Liver (tissue), 8 donors: ENCODE measurements at regions not wholly inside any gene's neighbourhood (a gene's known extent, or its start where the extent isn't known, plus 50 kb on each side); places are given as distances from the start of the nearest gene placed in this dataset.

ENCODE experiments used
- DNase-seq: peaks from one replicate; pipeline ENCODE4 v3.0.0-alpha.2; 2017; ENCODE audit warnings: low spot score
- H3K27ac ChIP-seq, 2 donors: one replicate each; pipeline ENCODE4 v1.7.0; 2013; ENCODE audit warnings: inconsistent platforms in 2 of 2, low read length in 2 of 2, control low read depth in 1 of 2, low read depth in 1 of 2, mild to moderate bottlenecking in 1 of 2
- H3K27me3 ChIP-seq, 4 donors: one replicate each; pipeline versions ENCODE4 v1.6.1 to v1.7.0; 2013; ENCODE audit warnings: low read length in 3 of 4, inconsistent platforms in 1 of 4, mild to moderate bottlenecking in 1 of 4, moderate library complexity in 1 of 4; ENCODE audit not compliant: control insufficient read depth in 4 of 4, insufficient read depth in 4 of 4
- H3K36me3 ChIP-seq, 4 donors: one replicate each; pipeline versions ENCODE4 v1.6.1 to v1.7.0; 2013; ENCODE audit warnings: low read length in 3 of 4, mild to moderate bottlenecking in 3 of 4, low read depth in 1 of 4, moderate library complexity in 1 of 4; ENCODE audit not compliant: control insufficient read depth in 4 of 4, insufficient read depth in 3 of 4
- H3K4me1 ChIP-seq, 4 donors: one replicate each; pipeline versions ENCODE4 v1.6.1 to v1.7.0; 2013; ENCODE audit warnings: low read length in 3 of 4, mild to moderate bottlenecking in 3 of 4, moderate library complexity in 1 of 4; ENCODE audit not compliant: control insufficient read depth in 4 of 4, insufficient read depth in 4 of 4
- H3K4me3 ChIP-seq, 3 donors: one replicate each; pipeline versions ENCODE4 v1.6.1 to v1.7.0; 2013; ENCODE audit warnings: low read length in 3 of 3, control low read depth in 1 of 3, low read depth in 1 of 3, mild to moderate bottlenecking in 1 of 3
- H3K9ac ChIP-seq, 2 donors: one replicate each; pipeline ENCODE4 v1.7.0; 2013; ENCODE audit warnings: low read length in 2 of 2, mild to moderate bottlenecking in 2 of 2, moderate library complexity in 2 of 2, control low read depth in 1 of 2, low read depth in 1 of 2
- H3K9me3 ChIP-seq, 4 donors: one replicate each; pipeline versions ENCODE4 v1.6.1 to v1.7.0; 2013; ENCODE audit warnings: low read length in 3 of 4; ENCODE audit not compliant: control insufficient read depth in 4 of 4
- ATF3 ChIP-seq: IDR thresholded peaks from 2 replicates; pipeline ENCODE4 v1.6.1; 2016; ENCODE audit warnings: antibody characterized with exemption
- CTCF ChIP-seq: fragments of 150-350 bp; IDR thresholded peaks from 2 replicates; pipeline ENCODE4 v1.5.1; 2017; ENCODE audit warnings: improper control_type of control experiment, low read depth, low read length; ENCODE audit not compliant: missing input control
- EGR1 ChIP-seq, 2 donors: IDR thresholded peaks; 2 replicates each; pipeline ENCODE4 v1.6.1; 2016 to 2018; ENCODE audit warnings: antibody characterized with exemption in 2 of 2, low read depth in 2 of 2
- FOXA1 ChIP-seq: IDR thresholded peaks from 2 replicates; pipeline ENCODE4 v1.6.1; 2016; ENCODE audit warnings: antibody characterized with exemption
- FOXA2 ChIP-seq: IDR thresholded peaks from 2 replicates; pipeline ENCODE4 v1.6.1; 2016; ENCODE audit warnings: antibody characterized with exemption
- GABPA ChIP-seq, 2 donors: IDR thresholded peaks in 1 of 2; conservative IDR thresholded peaks in 1 of 2; 2 replicates each; pipeline ENCODE4 v1.6.1; 2016; ENCODE audit warnings: antibody characterized with exemption in 2 of 2, mild to moderate bottlenecking in 1 of 2, moderate library complexity in 1 of 2
- HNF4G ChIP-seq: IDR thresholded peaks from 2 replicates; pipeline ENCODE4 v1.6.1; 2016; ENCODE audit warnings: antibody characterized with exemption
- JUND ChIP-seq, 2 donors: IDR thresholded peaks; 2 replicates each; pipeline ENCODE4 v1.6.1; 2016; ENCODE audit warnings: antibody characterized with exemption in 2 of 2
- MAX ChIP-seq: IDR thresholded peaks from 2 replicates; pipeline ENCODE4 v1.6.1; 2016; ENCODE audit warnings: antibody characterized with exemption
- NR2F2 ChIP-seq: IDR thresholded peaks from 2 replicates; pipeline ENCODE4 v1.6.1; 2016; ENCODE audit warnings: antibody characterized with exemption
- RAD21 ChIP-seq, 2 donors: IDR thresholded peaks; 2 replicates each; pipeline ENCODE4 v1.6.1; 2016; ENCODE audit warnings: antibody characterized with exemption in 2 of 2, mild to moderate bottlenecking in 2 of 2
- RXRA ChIP-seq, 2 donors: IDR thresholded peaks; 2 replicates each; pipeline ENCODE4 v1.6.1; 2017 to 2018; ENCODE audit warnings: antibody characterized with exemption in 2 of 2, mild to moderate bottlenecking in 1 of 2
- SP1 ChIP-seq: IDR thresholded peaks from 2 replicates; pipeline ENCODE4 v1.6.1; 2018; ENCODE audit warnings: antibody characterized with exemption, mild to moderate bottlenecking
- ZBTB33 ChIP-seq: IDR thresholded peaks from 2 replicates; pipeline ENCODE4 v1.6.1; 2016; ENCODE audit warnings: antibody characterized with exemption
- WGBS: extraction: QIAGEN DNeasy Blood & Tissue Kit; methylation state at CpG from one replicate; pipeline ENCODE4 v1.1.7; 2013; 5-methylcytosine and 5-hydroxymethylcytosine counted together
- donor health status: healthy.
- donor health status: healthy.
- donor health status: healthy.
- donor health status: healthy.
- donor health status: healthy.

GRCh38 chr10:36506697-36507496, 618.5 kb upstream of the ANKRD30A start:
- Histone ChIP-seq H3K4me1 (no peaks in the 10 kb centered on the region), H3K9ac (no peak overlapping the region), H3K36me3 (no peaks in the 10 kb centered on the region), H3K4me3 (no peak overlapping the region), H3K9me3 (no peaks in the 10 kb centered on the region), H3K27ac (no peak overlapping the region), H3K27me3 (no peaks in the 10 kb centered on the region)
- no peak for DNase-seq
- 67% methylated on average over 5 of the region's 5 CpGs for WGBS
- TF ChIP-seq FOXA2, result no peak

- no peak for DNase-seq
- Histone ChIP-seq H3K27ac (no peak overlapping the region), H3K27me3 (no peaks in the 10 kb centered on the region), H3K36me3 (no peaks in the 10 kb centered on the region), H3K4me3 (no peak overlapping the region), H3K9ac (no peak overlapping the region), H3K4me1 (no peaks in the 10 kb centered on the region), H3K9me3 (no peaks in the 10 kb centered on the region)
- TF ChIP-seq FOXA2, result no peak
- no peak for TF ChIP-seq ATF3
- no peak for TF ChIP-seq NR2F2
- no peak for TF ChIP-seq ZBTB33
- TF ChIP-seq RAD21 (IDR thresholded peaks at IDR 0.05), result no peak
- TF ChIP-seq MAX, result no peak
- no peak for TF ChIP-seq HNF4G
- no peak for TF ChIP-seq JUND (IDR thresholded peaks at IDR 0.05)
- TF ChIP-seq GABPA (IDR thresholded peaks at IDR 0.05 in 1 of 2, conservative IDR thresholded peaks at IDR 0.05 in 1 of 2), result no peak
- no peak for TF ChIP-seq CTCF
- no peak for TF ChIP-seq RXRA (IDR thresholded peaks at IDR 0.05)
- no peak for TF ChIP-seq SP1
- TF ChIP-seq FOXA1, result no peak
- no peak for TF ChIP-seq EGR1 (IDR thresholded peaks at IDR 0.05; ENCODE audit: low read depth in 2 of 2)
- WGBS, result 63% methylated on average over 4 of the region's 4 CpGs
Measured at GRCh38 chr10:36506261-36506660, 619.1 kb upstream of the ANKRD30A start.

- Histone ChIP-seq H3K27me3 (no peaks in the 10 kb centered on the region), H3K36me3 (no peaks in the 10 kb centered on the region), H3K27ac (no peak overlapping the region), H3K9me3 (no peaks in the 10 kb centered on the region), H3K4me3 (no peak overlapping the region), H3K9ac (no peak overlapping the region), H3K4me1 (no peaks in the 10 kb centered on the region)
- TF ChIP-seq MAX (no peak), RAD21 (IDR thresholded peaks at IDR 0.05) (peak; percentile 36 to 38), GABPA (IDR thresholded peaks at IDR 0.05 in 1 of 2, conservative IDR thresholded peaks at IDR 0.05 in 1 of 2) (no peak), CTCF (peak; percentile 5)
- no peak for DNase-seq
- WGBS, result 75% methylated on average over 4 of the region's 4 CpGs
Measured at GRCh38 chr10:36504758-36505157, 620.6 kb upstream of the ANKRD30A start.
